Skeletal muscle satellite cell (primary cell): ENCODE measurements at regions not wholly inside any gene's neighbourhood (a gene's known extent, or its start where the extent isn't known, plus 50 kb on each side); places are given as distances from the start of the nearest gene placed in this dataset.
"Not testable (repeated sequence)": the region's sequence is repeated elsewhere in the genome, so short reads cannot be mapped to it uniquely, and the experiment has no call there.

ENCODE experiments used
- H3K27me3 ChIP-seq: 2 replicates; pipeline ENCODE4 v1.7.0; 2013; ENCODE audit warnings: low read length; ENCODE audit not compliant: control insufficient read depth, insufficient read depth
- H3K36me3 ChIP-seq: 2 replicates; pipeline ENCODE4 v1.7.0; 2013; ENCODE audit warnings: mild to moderate bottlenecking, control low read depth, low read length; ENCODE audit not compliant: insufficient read depth
- H3K4me1 ChIP-seq: 2 replicates; pipeline ENCODE4 v1.7.0; 2013; ENCODE audit warnings: low read length; ENCODE audit not compliant: control insufficient read depth, insufficient read depth
- H3K4me2 ChIP-seq: 2 replicates; pipeline ENCODE4 v1.7.0; 2013; ENCODE audit warnings: mild to moderate bottlenecking, low read length
- H3K4me3 ChIP-seq: 2 replicates; pipeline ENCODE4 v1.7.0; 2013; ENCODE audit warnings: low read length
- H3K9ac ChIP-seq: 2 replicates; pipeline ENCODE4 v1.7.0; 2013; ENCODE audit warnings: mild to moderate bottlenecking, low read depth, low read length, moderate library complexity
- H3K9me3 ChIP-seq: replicated peaks from 2 replicates; pipeline ENCODE4 v1.7.0; 2013; ENCODE audit warnings: mild to moderate bottlenecking, control low read depth, low read length

DNA sequence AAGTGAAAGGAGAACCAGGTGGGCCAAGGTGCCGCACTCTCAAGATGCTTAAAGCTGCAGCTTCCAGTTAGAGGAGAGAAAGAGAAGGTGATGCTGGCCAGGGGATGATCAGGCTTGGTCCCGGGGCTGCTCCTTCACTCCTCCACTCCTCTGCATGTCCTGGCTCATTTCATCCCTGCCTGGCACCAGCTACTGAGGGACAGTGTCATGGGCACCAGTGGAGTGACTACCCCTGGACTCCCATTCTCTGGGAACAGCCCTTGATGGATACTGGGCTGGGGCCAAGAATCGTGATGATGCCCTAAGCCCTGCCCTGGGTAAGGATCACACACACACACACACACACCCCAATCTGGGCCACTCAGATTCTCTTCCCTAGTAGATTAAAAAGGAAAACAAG lies 243.7 kb downstream of the UACA start:
- no peaks in the 10 kb centered on the region for H3K36me3 ChIP-seq
- H3K9me3 ChIP-seq: no peaks in the 10 kb centered on the region
- peaks cover 63% of the 10 kb centered on the region for H3K27me3 ChIP-seq
- H3K4me2 ChIP-seq: no peak overlapping the region
- no peak overlapping the region for H3K9ac ChIP-seq
- H3K4me3 ChIP-seq: no peak overlapping the region
- no peaks in the 10 kb centered on the region for H3K4me1 ChIP-seq

- H3K4me2 ChIP-seq: no peak overlapping the region
- no peak overlapping the region for H3K9ac ChIP-seq
- H3K4me1 ChIP-seq: no peaks in the 10 kb centered on the region
- no peaks in the 10 kb centered on the region for H3K36me3 ChIP-seq
- peaks cover 69% of the 10 kb centered on the region for H3K27me3 ChIP-seq
- H3K4me3 ChIP-seq: no peak overlapping the region
- H3K9me3 ChIP-seq: no peaks in the 10 kb centered on the region
Observed at GRCh38 chr15:70519004-70519365, 244.4 kb downstream of the UACA start.

DNA sequence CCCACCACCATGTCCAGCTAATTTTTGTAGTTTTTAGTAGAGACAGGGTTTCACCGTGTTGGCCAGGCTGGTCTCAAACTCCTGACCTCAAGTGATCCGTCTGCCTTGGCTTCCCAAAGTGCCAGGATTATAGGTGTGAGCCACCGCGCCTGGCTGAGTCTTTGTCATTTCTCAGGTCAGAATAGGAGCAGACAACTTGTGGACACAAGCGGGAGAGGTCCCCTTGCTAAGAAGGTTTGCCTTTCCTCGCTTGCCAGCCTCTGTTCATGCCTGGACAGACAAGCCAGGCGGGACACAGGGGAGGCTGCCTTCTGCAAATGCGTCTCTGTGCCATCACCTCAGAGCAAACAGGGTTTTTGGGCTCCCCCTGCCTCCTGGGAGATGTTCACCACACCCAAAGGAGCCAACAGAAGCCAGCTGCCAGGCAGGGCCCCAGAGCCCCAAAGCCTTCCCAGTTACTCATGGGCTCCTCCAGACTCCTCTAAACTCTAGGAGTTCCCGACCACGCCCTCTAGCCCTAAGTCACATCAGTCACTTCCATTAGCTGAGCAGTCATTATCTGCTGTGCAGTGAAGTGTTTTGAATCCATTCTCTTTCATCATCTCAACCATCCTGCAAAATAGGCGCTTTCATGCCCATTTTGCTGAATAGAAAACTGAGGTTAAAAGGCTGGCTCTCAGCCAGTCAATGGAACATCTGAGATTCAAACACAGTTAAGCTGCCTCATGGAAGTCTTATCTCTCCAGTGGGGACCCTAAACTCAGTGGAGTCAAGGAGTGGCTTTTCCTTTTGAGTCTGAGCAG lies 245.0 kb downstream of the UACA start:
- H3K27me3 ChIP-seq: peaks cover 72% of the 10 kb centered on the region
- no peaks in the 10 kb centered on the region for H3K9me3 ChIP-seq
- no peak overlapping the region for H3K4me3 ChIP-seq
- H3K9ac ChIP-seq: no peak overlapping the region
- H3K4me1 ChIP-seq: no peaks in the 10 kb centered on the region
- H3K36me3 ChIP-seq: no peaks in the 10 kb centered on the region
- no peak overlapping the region for H3K4me2 ChIP-seq

GRCh38 chr15:70517194-70517590 lies 246.2 kb downstream of the UACA start:
- H3K36me3 ChIP-seq: no peaks in the 10 kb centered on the region
- no peak overlapping the region for H3K9ac ChIP-seq
- no peak overlapping the region for H3K4me3 ChIP-seq
- H3K4me2 ChIP-seq: no peak overlapping the region
- H3K27me3 ChIP-seq: peaks cover 70% of the 10 kb centered on the region
- no peaks in the 10 kb centered on the region for H3K4me1 ChIP-seq
- no peaks in the 10 kb centered on the region for H3K9me3 ChIP-seq

- H3K9ac ChIP-seq: no peak overlapping the region
- no peak overlapping the region for H3K4me3 ChIP-seq
- no peaks in the 10 kb centered on the region for H3K4me1 ChIP-seq
- H3K27me3 ChIP-seq: peaks cover 65% of the 10 kb centered on the region
- H3K9me3 ChIP-seq: no peaks in the 10 kb centered on the region
- H3K36me3 ChIP-seq: no peaks in the 10 kb centered on the region
- no peak overlapping the region for H3K4me2 ChIP-seq
Observed at GRCh38 chr15:70516408-70517193, 246.8 kb downstream of the UACA start.

DNA sequence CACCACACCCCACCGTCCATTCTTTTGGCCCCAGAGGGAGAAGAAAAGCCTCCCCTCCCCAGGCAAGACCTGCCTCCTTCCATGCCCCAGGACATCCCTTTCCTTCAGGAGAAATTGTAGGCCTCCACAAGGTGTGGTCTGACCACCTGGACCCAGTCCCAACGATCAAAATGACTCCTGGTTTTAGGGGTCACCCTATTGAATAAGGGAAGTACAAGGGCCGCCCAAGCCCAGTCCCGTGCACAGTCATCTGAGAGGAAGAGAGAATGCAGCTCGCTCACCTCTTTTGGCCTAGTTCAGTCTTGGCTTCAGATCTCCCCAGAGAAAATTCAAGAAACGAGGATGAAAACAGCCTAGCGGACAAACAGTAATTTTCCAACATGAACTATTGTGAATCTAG lies 249.1 kb downstream of the UACA start:
- H3K4me2 ChIP-seq: no peak overlapping the region
- no peaks in the 10 kb centered on the region for H3K36me3 ChIP-seq
- no peak overlapping the region for H3K4me3 ChIP-seq
- H3K4me1 ChIP-seq: peaks cover 7% of the 10 kb centered on the region
- no peak overlapping the region for H3K9ac ChIP-seq
- H3K27me3 ChIP-seq: peaks cover 41% of the 10 kb centered on the region
- peaks cover 9% of the 10 kb centered on the region for H3K9me3 ChIP-seq

- Histone ChIP-seq H3K4me2 (no peak overlapping the region), H3K36me3 (no peaks in the 10 kb centered on the region), H3K4me1 (peaks cover 11% of the 10 kb centered on the region), H3K9me3 (peaks cover 9% of the 10 kb centered on the region), H3K4me3 (no peak overlapping the region), H3K27me3 (peaks cover 37% of the 10 kb centered on the region), H3K9ac (no peak overlapping the region)
Observed at GRCh38 chr15:70513819-70514218, 249.5 kb downstream of the UACA start.

GRCh38 chr15:70512772-70513362 lies 250.5 kb downstream of the UACA start:
- Histone ChIP-seq H3K4me2 (no peak overlapping the region), H3K4me3 (no peak overlapping the region), H3K9me3 (peaks cover 9% of the 10 kb centered on the region), H3K36me3 (no peaks in the 10 kb centered on the region), H3K4me1 (peaks cover 20% of the 10 kb centered on the region), H3K9ac (no peak overlapping the region), H3K27me3 (peaks cover 28% of the 10 kb centered on the region)

GRCh38 chr15:70511972-70512587 lies 251.3 kb downstream of the UACA start:
- not testable (repeated sequence) for H3K36me3 ChIP-seq, H3K4me3 ChIP-seq, H3K9ac ChIP-seq, H3K9me3 ChIP-seq, H3K4me2 ChIP-seq
- H3K4me1 ChIP-seq: peaks cover 28% of the 10 kb centered on the region
- peaks cover 21% of the 10 kb centered on the region for H3K27me3 ChIP-seq

- Histone ChIP-seq H3K9me3 (peaks cover 9% of the 10 kb centered on the region), H3K36me3 (no peaks in the 10 kb centered on the region), H3K4me1 (peaks cover 42% of the 10 kb centered on the region), H3K4me2 (no peak overlapping the region), H3K4me3 (no peak overlapping the region), H3K27me3 (peaks cover 14% of the 10 kb centered on the region), H3K9ac (no peak overlapping the region)
Observed at GRCh38 chr15:70510433-70510832, 252.9 kb downstream of the UACA start.

GRCh38 chr15:70509731-70510143 lies 253.6 kb downstream of the UACA start:
- no peak overlapping the region for H3K4me2 ChIP-seq
- H3K9ac ChIP-seq: no peak overlapping the region
- H3K36me3 ChIP-seq: no peaks in the 10 kb centered on the region
- no peak overlapping the region for H3K4me3 ChIP-seq
- H3K4me1 ChIP-seq: peaks cover 49% of the 10 kb centered on the region
- peaks cover 9% of the 10 kb centered on the region for H3K9me3 ChIP-seq
- H3K27me3 ChIP-seq: peaks cover 14% of the 10 kb centered on the region
